Spleen (tissue), 11 donors: ENCODE measurements at regions not wholly inside any gene's neighbourhood (a gene's known extent, or its start where the extent isn't known, plus 50 kb on each side); places are given as distances from the start of the nearest gene placed in this dataset.

Source experiments
- DNase-seq: peaks from one replicate; pipeline ENCODE4 v3.0.0-alpha.2; 2020
- H3K27ac ChIP-seq, 8 donors: fragments of 200-600 bp; sonication (generic) in 7 of 8; 1 replicate in 4 of 8; 2 replicates in 4 of 8; pipeline versions ENCODE4 v1.5.0 to v1.8.0; 2016 to 2021; ENCODE audit warnings: inconsistent platforms in 4 of 8, mild to moderate bottlenecking in 4 of 8, moderate library complexity in 1 of 8
- H3K27me3 ChIP-seq, 7 donors: fragments of 200-600 bp; sonication (generic) in 6 of 7; replicated peaks in 1 of 7; 1 replicate in 4 of 7; 2 replicates in 3 of 7; pipeline versions ENCODE4 v1.5.0 to v1.8.0; 2016 to 2021; ENCODE audit warnings: inconsistent platforms in 3 of 7, mild to moderate bottlenecking in 1 of 7
- H3K36me3 ChIP-seq, 6 donors: fragments of 200-600 bp; sonication (generic) in 5 of 6; 1 replicate in 4 of 6; 2 replicates in 2 of 6; pipeline versions ENCODE4 v1.5.0 to v1.8.0; 2016 to 2021; ENCODE audit warnings: inconsistent platforms in 2 of 6
- H3K4me1 ChIP-seq, 6 donors: fragments of 200-600 bp; sonication (generic) in 5 of 6; 1 replicate in 3 of 6; 2 replicates in 3 of 6; pipeline versions ENCODE4 v1.5.0 to v1.8.0; 2016 to 2021; ENCODE audit warnings: inconsistent platforms in 3 of 6
- H3K4me3 ChIP-seq, 8 donors: fragments of 200-600 bp; sonication (generic) in 7 of 8; 1 replicate in 4 of 8; 2 replicates in 4 of 8; pipeline versions ENCODE4 v1.5.0 to v1.8.0; 2016 to 2021; ENCODE audit warnings: inconsistent platforms in 4 of 8, mild to moderate bottlenecking in 4 of 8, moderate library complexity in 2 of 8
- H3K9me3 ChIP-seq, 8 donors: fragments of 200-600 bp; sonication (generic) in 7 of 8; 1 replicate in 4 of 8; 2 replicates in 4 of 8; pipeline versions ENCODE4 v1.5.0 to v1.8.0; 2016 to 2021; ENCODE audit warnings: inconsistent platforms in 4 of 8
- CTCF ChIP-seq, 11 experiments: fragments of 200-600 bp in 7 of 11; fragments of 450-650 bp in 4 of 11; sonication (generic) in 4 of 11; IDR thresholded peaks in 8 of 11; conservative IDR thresholded peaks in 3 of 11; 1 replicate in 7 of 11; 2 replicates in 4 of 11; pipeline versions ENCODE4 v1.4.0 to v1.8.0; 2016 to 2021; ENCODE audit warnings: antibody characterized with exemption in 11 of 11, inconsistent platforms in 4 of 11, mild to moderate bottlenecking in 1 of 11
- POLR2A ChIP-seq, 3 donors: fragments of 450-650 bp; IDR thresholded peaks; one replicate each; pipeline ENCODE4 v1.5.1; 2017; ENCODE audit warnings: antibody characterized with exemption in 3 of 3, mild to moderate bottlenecking in 1 of 3
- POLR2AphosphoS5 ChIP-seq, 3 donors: sonication (generic); formaldehyde crosslinking; IDR thresholded peaks; one replicate each; pipeline ENCODE4 v1.5.1; 2017; ENCODE audit warnings: antibody characterized with exemption in 3 of 3
- whole genome bisulfite sequencing, 5 donors: extraction: QIAGEN DNeasy Blood & Tissue Kit in 3 of 5; methylation state at CpG; one replicate each; pipeline versions ENCODE4 v1.1.5 to v1.1.7; 2013 to 2018; 5-methylcytosine and 5-hydroxymethylcytosine counted together
- intact Hi-C: fragments of 100-400 bp; cut with DNase I; formaldehyde crosslinking; loops from one replicate; pipeline ENCODE4 v1.15.0; 2023; ENCODE audit warnings: low total_unique reads
- donor health status: healthy with polysubstance abuse.
- donor health status: DM: no; HTN: no; CAD: no; lungs with moderate emphysema.
- donor health status: DM: no; HTN: no; CAD: no.
- donor health status: Bipolar disorder and iron deficiency.
- donor health status: healthy.
- donor health status: DM: no; HTN: no; CAD: no.
- donor health status: DM: yes; HTN: yes; CAD: no.

- TF ChIP-seq POLR2A (IDR thresholded peaks at IDR 0.05), result no peak
- no peak for TF ChIP-seq CTCF (IDR thresholded peaks at IDR 0.05 in 8 of 11, conservative IDR thresholded peaks at IDR 0.05 in 3 of 11)
- no peak for TF ChIP-seq POLR2AphosphoS5 (IDR thresholded peaks at IDR 0.05)
- H3K27me3 ChIP-seq, result no peaks in the 10 kb centered on the region
- DNase-seq, result no peak
- H3K4me1 ChIP-seq, result no peaks in the 10 kb centered on the region
- no peak overlapping the region for H3K27ac ChIP-seq
- H3K9me3 ChIP-seq, result peaks cover 0 to 8% (median 0%) of the 10 kb centered on the region in 8 donors
- H3K4me3 ChIP-seq, result no peak overlapping the region
- no peaks in the 10 kb centered on the region for H3K36me3 ChIP-seq
- intact Hi-C loops, result no loop called here
- 96 to 100% (median 100%) methylated on average over 1 of the region's 1 CpG for WGBS, 5 donors
These were observed 390.2 kb upstream of the C1orf87 start for GRCh38 chr1:60463786-60464185.

- Histone ChIP-seq H3K27me3 (no peaks in the 10 kb centered on the region), H3K36me3 (no peaks in the 10 kb centered on the region), H3K27ac (no peak overlapping the region), H3K4me3 (no peak overlapping the region), H3K4me1 (no peaks in the 10 kb centered on the region), H3K9me3 (peaks cover 0 to 12% (median 0%) of the 10 kb centered on the region in 8 donors)
- no peak for DNase-seq
- 84 to 92% (median 86%) methylated on average over 2 of the region's 2 CpGs for WGBS, 5 donors
- intact Hi-C loops, result no loop called here
- TF ChIP-seq POLR2A (IDR thresholded peaks at IDR 0.05) (no peak), CTCF (IDR thresholded peaks at IDR 0.05 in 8 of 11, conservative IDR thresholded peaks at IDR 0.05 in 3 of 11) (no peak), POLR2AphosphoS5 (IDR thresholded peaks at IDR 0.05) (no peak)
These were observed 389.6 kb upstream of the C1orf87 start for GRCh38 chr1:60463146-60463545.

GRCh38 chr1:60461925-60462595, 388.5 kb upstream of the C1orf87 start:
- 73 to 91% (median 86%) methylated on average over 5 of the region's 5 CpGs for WGBS, 5 donors
- Histone ChIP-seq H3K9me3 (peaks cover 0 to 22% (median 5%) of the 10 kb centered on the region in 8 donors), H3K27me3 (no peaks in the 10 kb centered on the region), H3K27ac (no peak overlapping the region), H3K36me3 (no peaks in the 10 kb centered on the region), H3K4me3 (no peak overlapping the region), H3K4me1 (no peaks in the 10 kb centered on the region)
- DNase-seq, result no peak
- intact Hi-C loops, result no loop called here
- TF ChIP-seq POLR2AphosphoS5 (IDR thresholded peaks at IDR 0.05) (no peak), CTCF (IDR thresholded peaks at IDR 0.05 in 8 of 11, conservative IDR thresholded peaks at IDR 0.05 in 3 of 11) (no peak), POLR2A (IDR thresholded peaks at IDR 0.05) (no peak)

- peaks cover 0 to 42% (median 18%) of the 10 kb centered on the region in 8 donors for H3K9me3 ChIP-seq
- WGBS, 5 donors, result 84 to 92% (median 87%) methylated on average over 1 of the region's 1 CpG
- TF ChIP-seq POLR2AphosphoS5 (IDR thresholded peaks at IDR 0.05), result no peak
- TF ChIP-seq CTCF (IDR thresholded peaks at IDR 0.05 in 8 of 11, conservative IDR thresholded peaks at IDR 0.05 in 3 of 11), result no peak
- no peak overlapping the region for H3K4me3 ChIP-seq
- H3K4me1 ChIP-seq, result no peaks in the 10 kb centered on the region
- no peak for DNase-seq
- intact Hi-C loops, result no loop called here
- H3K36me3 ChIP-seq, result no peaks in the 10 kb centered on the region
- no peak overlapping the region for H3K27ac ChIP-seq
- H3K27me3 ChIP-seq, result no peaks in the 10 kb centered on the region
These were observed 384.5 kb upstream of the C1orf87 start for GRCh38 chr1:60458111-60458510.
